H9 (cell line): ENCODE measurements at regions not wholly inside any gene's neighbourhood (a gene's known extent, or its start where the extent isn't known, plus 50 kb on each side); places are given as distances from the start of the nearest gene placed in this dataset.

Source experiments
- DNase-seq: peaks from one replicate; pipeline ENCODE4 v3.0.0-alpha.2; 2017
- H2AFZ ChIP-seq: one replicate; pipeline ENCODE4 v1.6.1; 2013; ENCODE audit warnings: mild to moderate bottlenecking, low read length, control low read depth, moderate library complexity
- H2AK5ac ChIP-seq: 2 replicates; pipeline ENCODE4 v1.6.1; 2013; ENCODE audit warnings: low read length, control low read depth, mixed read lengths; ENCODE audit not compliant: insufficient read length
- H2BK120ac ChIP-seq: one replicate; pipeline ENCODE4 v1.6.1; 2013; ENCODE audit warnings: low read depth, mild to moderate bottlenecking, low read length, control low read depth, inconsistent platforms; ENCODE audit not compliant: poor library complexity, severe bottlenecking
- H2BK12ac ChIP-seq: 2 replicates; pipeline ENCODE4 v1.6.1; 2013; ENCODE audit warnings: low read length, control low read depth, mixed read lengths, low read depth; ENCODE audit not compliant: insufficient read length
- H2BK15ac ChIP-seq: 2 replicates; pipeline ENCODE4 v1.6.1; 2013; ENCODE audit warnings: low read depth, low read length, control low read depth
- H2BK20ac ChIP-seq: one replicate; pipeline ENCODE4 v1.6.1; 2013; ENCODE audit warnings: low read depth, mild to moderate bottlenecking, low read length, control low read depth, inconsistent platforms; ENCODE audit not compliant: poor library complexity, severe bottlenecking
- H2BK5ac ChIP-seq: 2 replicates; pipeline ENCODE4 v1.6.1; 2013; ENCODE audit warnings: low read length, control low read depth, mixed read lengths; ENCODE audit not compliant: insufficient read length
- H3K14ac ChIP-seq: 2 replicates; pipeline ENCODE4 v1.6.1; 2013; ENCODE audit warnings: low read length, control low read depth; ENCODE audit not compliant: insufficient read depth
- H3K18ac ChIP-seq: 2 replicates; pipeline ENCODE4 v1.6.1; 2013; ENCODE audit warnings: low read depth, mild to moderate bottlenecking, mixed read lengths, low read length, control low read depth; ENCODE audit not compliant: insufficient read length
- H3K23ac ChIP-seq: 2 replicates; pipeline ENCODE4 v1.6.1; 2013; ENCODE audit warnings: low read length, control low read depth, mixed read lengths, low read depth; ENCODE audit not compliant: insufficient read length
- H3K23me2 ChIP-seq: 2 replicates; pipeline ENCODE4 v1.6.1; 2013; ENCODE audit warnings: low read depth, mild to moderate bottlenecking, mixed read lengths, low read length, control low read depth; ENCODE audit not compliant: insufficient read length, poor library complexity, severe bottlenecking
- H3K27ac ChIP-seq: 2 replicates; pipeline ENCODE4 v1.5.1; 2013; ENCODE audit warnings: low read length, control low read depth, mixed read lengths, low read depth; ENCODE audit not compliant: insufficient read length
- H3K27me3 ChIP-seq: 2 replicates; pipeline ENCODE4 v1.6.1; 2013; ENCODE audit warnings: low read length, control low read depth, inconsistent platforms; ENCODE audit not compliant: insufficient read depth
- H3K4ac ChIP-seq: 2 replicates; pipeline ENCODE4 v1.6.1; 2013; ENCODE audit warnings: low read depth, mild to moderate bottlenecking, control low read depth, inconsistent platforms, low read length, moderate library complexity
- H3K4me1 ChIP-seq: 2 replicates; pipeline ENCODE4 v1.6.1; 2013; ENCODE audit warnings: low read length, control low read depth, inconsistent platforms; ENCODE audit not compliant: insufficient read depth
- H3K4me2 ChIP-seq: 2 replicates; pipeline ENCODE4 v1.6.1; 2013; ENCODE audit warnings: low read length, control low read depth, mixed read lengths; ENCODE audit not compliant: insufficient read length, insufficient read depth
- H3K56ac ChIP-seq: 2 replicates; pipeline ENCODE4 v1.6.1; 2013; ENCODE audit warnings: low read depth, mild to moderate bottlenecking, mixed read lengths, low read length, control low read depth; ENCODE audit not compliant: insufficient read length
- H3K79me1 ChIP-seq: 2 replicates; pipeline ENCODE4 v1.6.1; 2013; ENCODE audit warnings: low read depth, mild to moderate bottlenecking, moderate library complexity, low read length, control low read depth, inconsistent platforms; ENCODE audit not compliant: insufficient read depth, poor library complexity, severe bottlenecking
- H3K79me2 ChIP-seq: 2 replicates; pipeline ENCODE4 v1.6.1; 2013; ENCODE audit warnings: low read length, control low read depth, inconsistent platforms; ENCODE audit not compliant: insufficient read depth
- H3K9ac ChIP-seq: 2 replicates; pipeline ENCODE4 v1.6.1; 2013; ENCODE audit warnings: low read length, control low read depth, mixed read lengths; ENCODE audit not compliant: insufficient read length; ENCODE audit errors: extremely low read depth
- H3K9me3 ChIP-seq: one replicate; pipeline ENCODE4 v1.6.1; 2013; ENCODE audit warnings: low read depth, low read length, inconsistent platforms; ENCODE audit not compliant: control insufficient read depth
- H3T11ph ChIP-seq: one replicate; pipeline ENCODE4 v1.6.1; 2013; ENCODE audit warnings: mild to moderate bottlenecking, low read length, control low read depth, inconsistent platforms
- H4K20me1 ChIP-seq: one replicate; pipeline ENCODE4 v1.6.1; 2013; ENCODE audit not compliant: control insufficient read depth, insufficient read length, insufficient read depth
- H4K5ac ChIP-seq: 2 replicates; pipeline ENCODE4 v1.6.1; 2013; ENCODE audit warnings: low read depth, mild to moderate bottlenecking, mixed read lengths, low read length, control low read depth; ENCODE audit not compliant: insufficient read length
- H4K8ac ChIP-seq: replicated peaks from 2 replicates; pipeline ENCODE4 v1.6.1; 2013; ENCODE audit warnings: low read length, control low read depth, mixed read lengths, low read depth; ENCODE audit not compliant: insufficient read length
- H4K91ac ChIP-seq: 2 replicates; pipeline ENCODE4 v1.6.1; 2013; ENCODE audit warnings: low read depth, mild to moderate bottlenecking, moderate library complexity, mixed read lengths, low read length, control low read depth; ENCODE audit not compliant: insufficient read length
- H3K27ac Mint-ChIP-seq, 3 experiments: 2 replicates in 2 of 3; 3 replicates in 1 of 3; pipeline ENCODE4 v1.8.0; 2020 to 2021; ENCODE audit warnings: mixed read lengths in 3 of 3, mild to moderate bottlenecking in 1 of 3, moderate library complexity in 1 of 3
- H3K27me3 Mint-ChIP-seq: 2 replicates; pipeline ENCODE4 v1.8.0; 2021; ENCODE audit warnings: low read depth, mild to moderate bottlenecking, moderate library complexity, mixed read lengths
- H3K36me3 Mint-ChIP-seq, 3 experiments: 2 replicates in 2 of 3; 3 replicates in 1 of 3; pipeline ENCODE4 v1.8.0; 2020 to 2021; ENCODE audit warnings: low read depth in 3 of 3, mixed read lengths in 3 of 3; ENCODE audit not compliant: insufficient read depth in 1 of 3
- H3K4me1 Mint-ChIP-seq, 2 experiments: 2 replicates each; pipeline ENCODE4 v1.8.0; 2020; ENCODE audit warnings: mixed read lengths in 2 of 2
- H3K4me3 Mint-ChIP-seq, 2 experiments: 2 replicates in 1 of 2; 3 replicates in 1 of 2; pipeline ENCODE4 v1.8.0; 2020 to 2021; ENCODE audit warnings: mild to moderate bottlenecking in 2 of 2, mixed read lengths in 2 of 2, moderate library complexity in 1 of 2
- H3K9me3 Mint-ChIP-seq, 2 experiments: 2 replicates in 1 of 2; 3 replicates in 1 of 2; pipeline ENCODE4 v1.8.0; 2020; ENCODE audit warnings: mild to moderate bottlenecking in 2 of 2, mixed read lengths in 2 of 2, moderate library complexity in 1 of 2
- WGBS: extraction: QIAGEN DNeasy Blood & Tissue Kit; methylation state at CpG from one replicate; pipeline ENCODE4 v1.1.7; 2013; ENCODE audit warnings: missing lambda C conversion rate, low lambda C conversion rate, mixed read lengths; ENCODE audit not compliant: insufficient read length; ENCODE audit errors: extremely low coverage; 5-methylcytosine and 5-hydroxymethylcytosine counted together
- TF ChIP-seq, protein P1 (sequence below): fragments of 200-600 bp; sonication (generic); conservative IDR thresholded peaks from 3 replicates; pipeline ENCODE4 v1.8.0; 2021; ENCODE audit warnings: antibody characterized with exemption, mild to moderate bottlenecking

DNA sequence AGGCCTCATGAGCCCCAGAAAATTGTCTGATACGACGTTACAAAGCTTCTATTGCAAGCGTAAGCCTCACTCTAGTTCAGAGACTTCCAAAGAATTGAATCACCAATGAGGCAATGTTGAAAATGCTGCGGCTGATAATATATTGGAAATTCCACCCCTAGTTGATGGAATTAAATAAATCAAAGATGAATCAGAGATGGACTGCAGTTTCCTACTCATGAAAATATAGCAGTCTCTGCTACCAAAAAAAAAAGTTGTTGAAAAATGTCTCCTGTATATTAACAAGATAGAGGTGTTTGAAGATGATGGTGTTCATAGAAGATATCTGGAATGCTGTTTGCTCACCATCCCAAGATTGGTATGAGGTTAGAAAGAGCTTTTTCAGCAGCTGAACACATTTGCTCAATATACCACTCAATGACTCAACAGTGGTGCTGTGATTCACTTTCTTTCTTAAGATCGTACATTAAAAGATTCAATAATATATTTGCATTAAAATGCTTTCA lies 99.8 kb upstream of the ARHGAP28 start:
- Histone ChIP-seq H3K4me1 (peaks cover 3% of the 10 kb centered on the region; the same call in 1 of the 2 replicates), H2AFZ (no peak overlapping the region), H2BK20ac (no peak overlapping the region), H3K9ac (no peak overlapping the region), H4K8ac (no peak overlapping the region), H2BK12ac (no peak overlapping the region), H4K5ac (no peak overlapping the region), H4K91ac (no peak overlapping the region), H3K56ac (no peak overlapping the region), H3K27ac (no peak overlapping the region), H3K27me3 (no peaks in the 10 kb centered on the region), H4K20me1 (no peaks in the 10 kb centered on the region), H2BK120ac (no peak overlapping the region), H3T11ph (no peak overlapping the region), H3K79me2 (no peaks in the 10 kb centered on the region), H3K4me2 (no peak overlapping the region), H2BK5ac (no peak overlapping the region), H3K4ac (no peak overlapping the region), H2AK5ac (no peak overlapping the region), H3K23ac (no peak overlapping the region), H2BK15ac (no peak overlapping the region), H3K18ac (no peak overlapping the region), H3K23me2 (no peaks in the 10 kb centered on the region), H3K79me1 (no peaks in the 10 kb centered on the region), H3K9me3 (no peaks in the 10 kb centered on the region), H3K14ac (no peak overlapping the region)
- Mint-ChIP-seq H3K27me3 (no peaks in the 10 kb centered on the region), H3K27ac (no peak overlapping the region), H3K4me3 (no peak overlapping the region), H3K36me3 (peaks cover 0 to 9% (median 0%) of the 10 kb centered on the region in 3 experiments; a peak in 4 of 7 replicates), H3K9me3 (peaks cover 0 to 5% of the 10 kb centered on the region in 2 experiments; a peak in 1 of 5 replicates), H3K4me1 (peaks cover 24 to 30% of the 10 kb centered on the region in 2 experiments)
- WGBS = no CpG with 5 or more reads among the region's 5 CpGs
- DNase-seq = no peak
- TF ChIP-seq, protein P1, sequence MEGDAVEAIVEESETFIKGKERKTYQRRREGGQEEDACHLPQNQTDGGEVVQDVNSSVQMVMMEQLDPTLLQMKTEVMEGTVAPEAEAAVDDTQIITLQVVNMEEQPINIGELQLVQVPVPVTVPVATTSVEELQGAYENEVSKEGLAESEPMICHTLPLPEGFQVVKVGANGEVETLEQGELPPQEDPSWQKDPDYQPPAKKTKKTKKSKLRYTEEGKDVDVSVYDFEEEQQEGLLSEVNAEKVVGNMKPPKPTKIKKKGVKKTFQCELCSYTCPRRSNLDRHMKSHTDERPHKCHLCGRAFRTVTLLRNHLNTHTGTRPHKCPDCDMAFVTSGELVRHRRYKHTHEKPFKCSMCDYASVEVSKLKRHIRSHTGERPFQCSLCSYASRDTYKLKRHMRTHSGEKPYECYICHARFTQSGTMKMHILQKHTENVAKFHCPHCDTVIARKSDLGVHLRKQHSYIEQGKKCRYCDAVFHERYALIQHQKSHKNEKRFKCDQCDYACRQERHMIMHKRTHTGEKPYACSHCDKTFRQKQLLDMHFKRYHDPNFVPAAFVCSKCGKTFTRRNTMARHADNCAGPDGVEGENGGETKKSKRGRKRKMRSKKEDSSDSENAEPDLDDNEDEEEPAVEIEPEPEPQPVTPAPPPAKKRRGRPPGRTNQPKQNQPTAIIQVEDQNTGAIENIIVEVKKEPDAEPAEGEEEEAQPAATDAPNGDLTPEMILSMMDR = no peak
